ENCODE measurements at regions not wholly inside any gene's neighbourhood (a gene's known extent, or its start where the extent isn't known, plus 50 kb on each side); places are given as distances from the start of the nearest gene placed in this dataset.

DNA sequence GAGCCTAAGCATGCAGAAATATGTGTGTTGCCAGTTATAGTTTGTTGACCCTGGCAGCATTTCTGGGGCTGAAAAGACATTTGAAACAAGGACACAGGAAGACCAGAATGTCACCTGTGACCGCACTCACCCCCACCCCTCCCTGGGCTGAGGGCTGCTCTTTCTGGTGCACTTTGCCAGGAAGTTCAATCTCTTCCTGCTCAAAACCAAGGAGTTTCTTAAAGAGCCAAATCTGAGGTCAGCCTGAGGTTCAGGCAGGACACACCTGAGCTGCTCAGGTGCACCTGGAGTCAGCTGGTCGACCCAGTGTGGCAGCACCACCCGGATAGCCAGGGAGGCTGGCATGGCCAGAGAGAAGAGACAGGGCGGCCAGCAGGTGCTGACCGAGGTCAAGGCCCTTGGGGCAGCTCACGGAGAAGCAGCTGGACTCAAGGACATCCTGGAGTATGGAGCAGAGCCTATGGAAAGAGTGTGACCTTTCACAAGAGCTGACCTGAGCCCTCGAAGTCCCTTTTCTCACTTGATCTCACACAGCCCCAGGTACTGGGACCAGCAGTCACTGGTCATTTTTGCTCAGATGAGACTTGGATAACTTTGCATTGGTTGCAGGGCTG is 376.9 kb upstream of the IRX4 start:
- no peak overlapping the region for H2BK5ac ChIP-seq (ENCODE audit: low read depth, low read length)
- H2BK12ac ChIP-seq (ENCODE audit: low read depth, low read length) = no peak overlapping the region
- H3K4ac ChIP-seq (replicated peaks; ENCODE audit: insufficient read length, low read depth, low read length) = no peak overlapping the region
- H4K8ac ChIP-seq (ENCODE audit: extremely low read depth, insufficient read depth, low read length) = no peak overlapping the region
- no peak overlapping the region for H3K9ac ChIP-seq (replicated peaks in 1 of 4; ENCODE audit: extremely low read depth in 1 of 4, low read depth in 3 of 4, low read length in 3 of 4)
- H3K56ac ChIP-seq (replicated peaks; ENCODE audit: insufficient read length, low read depth, low read length) = no peak overlapping the region
- no peak overlapping the region for H3K23ac ChIP-seq (ENCODE audit: insufficient read length)
- H3K4me2 ChIP-seq (ENCODE audit: insufficient read depth in 1 of 2, low read depth in 2 of 2, low read length in 2 of 2) = no peak overlapping the region
- no peak overlapping the region for H2BK120ac ChIP-seq (replicated peaks; ENCODE audit: low read depth, low read length)
- H2AFZ ChIP-seq (ENCODE audit: low read length) = no peak overlapping the region
- WGBS, 2 experiments (ENCODE audit: extremely low coverage in 1 of 2, insufficient coverage in 1 of 2, insufficient read length in 1 of 2, insufficient replicate concordance in 2 of 2, low coverage in 1 of 2, low lambda C conversion rate in 2 of 2, missing lambda C conversion rate in 1 of 2) = 93% methylated on average over 7 of the region's 7 CpGs; no CpG with 5 or more reads in 1 of the 2 experiments
- DNase-seq (ENCODE audit: low read depth in 1 of 2, low spot score in 2 of 2) = no peak
- no peaks in the 10 kb centered on the region; a peak in 1 of 8 replicates for H3K36me3 ChIP-seq (ENCODE audit: control insufficient read depth in 2 of 4, insufficient read depth in 4 of 4, low read length in 3 of 4)
- no peak overlapping the region for H4K91ac ChIP-seq (replicated peaks; ENCODE audit: insufficient read length, low read length)
- H2BK20ac ChIP-seq (ENCODE audit: low read length) = no peak overlapping the region
- H3K27ac ChIP-seq (ENCODE audit: low read depth, low read length) = no peak overlapping the region
- H4K5ac ChIP-seq (ENCODE audit: insufficient read length, low read depth, low read length) = no peak overlapping the region
- TF ChIP-seq GABPA (IDR thresholded peaks at IDR 0.05; ENCODE audit: borderline replicate concordance, insufficient read depth, low read length) (no peak), NRF1 (IDR thresholded peaks at IDR 0.05; ENCODE audit: low read depth, low read length) (no peak), RAD21 (IDR thresholded peaks at IDR 0.05 in 1 of 2, conservative IDR thresholded peaks at IDR 0.05 in 1 of 2; ENCODE audit: low read depth in 2 of 2, low read length in 2 of 2) (no peak), SIN3A (conservative IDR thresholded peaks at IDR 0.05 in 1 of 2, IDR thresholded peaks at IDR 0.05 in 1 of 2; ENCODE audit: low read depth in 1 of 2, low read length in 2 of 2) (no peak), TEAD4 (IDR thresholded peaks at IDR 0.05; ENCODE audit: low read depth, low read length) (no peak), MAFK (IDR thresholded peaks at IDR 0.05; ENCODE audit: low read depth, low read length) (no peak), SP4 (IDR thresholded peaks at IDR 0.05; ENCODE audit: low read length) (no peak), SP1 (IDR thresholded peaks at IDR 0.05; ENCODE audit: low read depth, low read length) (no peak), EP300 (IDR thresholded peaks at IDR 0.05; ENCODE audit: borderline replicate concordance in 1 of 2, low read depth in 2 of 2, low read length in 2 of 2) (no peak)
- TF ChIP-seq, protein P1, sequence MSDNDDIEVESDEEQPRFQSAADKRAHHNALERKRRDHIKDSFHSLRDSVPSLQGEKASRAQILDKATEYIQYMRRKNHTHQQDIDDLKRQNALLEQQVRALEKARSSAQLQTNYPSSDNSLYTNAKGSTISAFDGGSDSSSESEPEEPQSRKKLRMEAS (IDR thresholded peaks at IDR 0.05) = no peak
- peaks cover 2% of the 10 kb centered on the region; the same call in 1 of the 2 replicates for H3K23me2 ChIP-seq (ENCODE audit: low read depth, low read length)
- no peaks in the 10 kb centered on the region; a peak in 1 of 7 replicates for H3K4me1 ChIP-seq (replicated peaks in 1 of 4; ENCODE audit: control insufficient read depth in 3 of 4, insufficient read depth in 4 of 4, low read length in 3 of 4)
- no peak overlapping the region for H3K4me3 ChIP-seq (ENCODE audit: extremely low read depth in 1 of 4, insufficient read depth in 2 of 4, low read depth in 3 of 4, low read length in 4 of 4)
- H3K79me1 ChIP-seq (ENCODE audit: low read depth, low read length) = no peaks in the 10 kb centered on the region
- FAIRE-seq = no peak
- H2AK5ac ChIP-seq (ENCODE audit: low read depth, low read length) = no peak overlapping the region
- CTCF ChIA-PET (ENCODE audit: partially characterized antibody) = interaction anchor here (0.9 to 1.3 kb wide), 2 partner anchors 87 to 413 kb away, joined by 3 read pairs; no protein-coding TSS in a partner anchor
- no peak overlapping the region for H3K18ac ChIP-seq (ENCODE audit: extremely low read depth, low read length)
- POLR2A ChIA-PET (ENCODE audit: partially characterized antibody) = no interaction called here
- no peak overlapping the region for H3K14ac ChIP-seq (ENCODE audit: insufficient read length)
- H3K9me3 ChIP-seq (ENCODE audit: insufficient read depth in 2 of 2, low read depth in 1 of 2, low read length in 1 of 2) = no peaks in the 10 kb centered on the region
- no peaks in the 10 kb centered on the region for H3K79me2 ChIP-seq (ENCODE audit: control insufficient read depth in 1 of 2, insufficient read depth in 2 of 2, low read length in 2 of 2)
- H4K20me1 ChIP-seq (replicated peaks in 1 of 2; ENCODE audit: control insufficient read depth in 1 of 2, insufficient read depth in 2 of 2, low read length in 2 of 2) = peaks cover 0 to 4% of the 10 kb centered on the region in 2 experiments
- H2BK15ac ChIP-seq (ENCODE audit: low read length) = no peak overlapping the region
- H3K27me3 ChIP-seq (replicated peaks in 1 of 4; ENCODE audit: control insufficient read depth in 3 of 4, extremely low read depth in 1 of 4, insufficient read depth in 3 of 4, low read length in 3 of 4) = no peaks in the 10 kb centered on the region; a peak in 1 of 7 replicates

Measured in H1 (cell line).